NCI-H82 (cell line): ENCODE measurements at regions not wholly inside any gene's neighbourhood (a gene's known extent, or its start where the extent isn't known, plus 50 kb on each side); places are given as distances from the start of the nearest gene placed in this dataset.
A peak's percentile ranks its signal among the peaks of the same experiment; 100 is the strongest.

Source experiments
- DNase-seq: peaks from one replicate; lab custom pipeline; 2025; lab: John Stamatoyannopoulos, UW

GRCh38 chr18:37962316-37962966 is 396.8 kb upstream of the CELF4 start:
- DNase-seq, result peak; percentile 97

- DNase-seq, result no peak
Measured at GRCh38 chr18:37958499-37958898, 392.9 kb upstream of the CELF4 start.

GRCh38 chr18:37956902-37957301 is 391.3 kb upstream of the CELF4 start:
- no peak for DNase-seq

GRCh38 chr18:37956020-37956419 is 390.4 kb upstream of the CELF4 start:
- no peak for DNase-seq

GRCh38 chr18:37955201-37955600 is 389.6 kb upstream of the CELF4 start:
- DNase-seq, result no peak

GRCh38 chr18:37953876-37954275 is 388.3 kb upstream of the CELF4 start:
- no peak for DNase-seq

GRCh38 chr18:37948471-37948870 is 382.9 kb upstream of the CELF4 start:
- DNase-seq, result no peak

GRCh38 chr18:37946324-37946723 is 380.7 kb upstream of the CELF4 start:
- DNase-seq, result peak; percentile 75

- DNase-seq, result no peak
Measured at GRCh38 chr18:37944700-37945270, 379.2 kb upstream of the CELF4 start.

GRCh38 chr18:37937287-37937686 is 371.7 kb upstream of the CELF4 start:
- no peak for DNase-seq

GRCh38 chr18:37935086-37935485 is 369.5 kb upstream of the CELF4 start:
- no peak for DNase-seq

GRCh38 chr18:37930640-37931039 is 365.0 kb upstream of the CELF4 start:
- no peak for DNase-seq

GRCh38 chr18:37922162-37922561 is 356.6 kb upstream of the CELF4 start:
- no peak for DNase-seq

GRCh38 chr18:37920865-37921264 is 355.3 kb upstream of the CELF4 start:
- no peak for DNase-seq

GRCh38 chr18:37913051-37913450 is 347.5 kb upstream of the CELF4 start:
- DNase-seq, result no peak

GRCh38 chr18:37902344-37902743 is 336.7 kb upstream of the CELF4 start:
- no peak for DNase-seq

GRCh38 chr18:37900326-37900725 is 334.7 kb upstream of the CELF4 start:
- no peak for DNase-seq

GRCh38 chr18:37889963-37890362 is 324.4 kb upstream of the CELF4 start:
- DNase-seq, result no peak

GRCh38 chr18:37874721-37875120 is 309.1 kb upstream of the CELF4 start:
- no peak for DNase-seq

- no peak for DNase-seq
Measured at GRCh38 chr18:37873416-37873815, 307.8 kb upstream of the CELF4 start.

- DNase-seq, result no peak
Measured at GRCh38 chr18:37872562-37872961, 307.0 kb upstream of the CELF4 start.

- no peak for DNase-seq
Measured at GRCh38 chr18:37871561-37871960, 306.0 kb upstream of the CELF4 start.

GRCh38 chr18:37869051-37869450 is 303.5 kb upstream of the CELF4 start:
- DNase-seq, result peak; percentile 71

GRCh38 chr18:37864122-37864521 is 298.5 kb upstream of the CELF4 start:
- DNase-seq, result no peak
